Activated B cell treated with CpG ODN at 0.5 μM for 24 hours (primary cell): ENCODE measurements at regions not wholly inside any gene's neighbourhood (a gene's known extent, or its start where the extent isn't known, plus 50 kb on each side); places are given as distances from the start of the nearest gene placed in this dataset.

Experiments used
- ATAC-seq: fragments of 200-7000 bp; cut with Tn5 transposase; one replicate; pipeline ENCODE4 v1.10.0; 2021; ENCODE audit warnings: low read depth, mild to moderate bottlenecking, moderate library complexity
- CTCF ChIA-PET: fragments of 350-600 bp; sonication (Branson Sonifier 250); formaldehyde crosslinking; loops from one replicate; lab custom pipeline; 2021; ENCODE audit warnings: antibody characterized with exemption; lab: Charles Lee
- POLR2A ChIA-PET: fragments of 350-600 bp; sonication (Branson Sonifier 250); formaldehyde crosslinking; loops from one replicate; lab custom pipeline; 2021; ENCODE audit warnings: antibody characterized with exemption; lab: Charles Lee
- DNase-seq: peaks from one replicate; pipeline ENCODE4 v3.0.0; 2022
- H3K27ac Mint-ChIP-seq: one replicate; pipeline ENCODE4 v1.8.0; 2020; ENCODE audit warnings: mixed read lengths
- H3K27me3 Mint-ChIP-seq: one replicate; pipeline ENCODE4 v1.8.0; 2021; ENCODE audit warnings: mixed read lengths
- H3K36me3 Mint-ChIP-seq: one replicate; pipeline ENCODE4 v1.8.0; 2021; ENCODE audit warnings: low read depth, mixed read lengths
- H3K4me1 Mint-ChIP-seq: one replicate; pipeline ENCODE4 v1.8.0; 2021; ENCODE audit warnings: mixed read lengths
- H3K4me3 Mint-ChIP-seq: one replicate; pipeline ENCODE4 v1.8.0; 2020; ENCODE audit warnings: mild to moderate bottlenecking, mixed read lengths
- H3K9me3 Mint-ChIP-seq: one replicate; pipeline ENCODE4 v1.8.0; 2020; ENCODE audit warnings: mixed read lengths
- intact Hi-C: fragments of 100-400 bp; cut with micrococcal nuclease; formaldehyde crosslinking; loops from one replicate; pipeline ENCODE4 v1.15.1; 2024
- TF ChIP-seq, protein P1 (sequence below): fragments of 200-600 bp; IDR thresholded peaks from one replicate; pipeline ENCODE4 v1.8.0; 2022; ENCODE audit warnings: antibody characterized with exemption, mild to moderate bottlenecking

DNA sequence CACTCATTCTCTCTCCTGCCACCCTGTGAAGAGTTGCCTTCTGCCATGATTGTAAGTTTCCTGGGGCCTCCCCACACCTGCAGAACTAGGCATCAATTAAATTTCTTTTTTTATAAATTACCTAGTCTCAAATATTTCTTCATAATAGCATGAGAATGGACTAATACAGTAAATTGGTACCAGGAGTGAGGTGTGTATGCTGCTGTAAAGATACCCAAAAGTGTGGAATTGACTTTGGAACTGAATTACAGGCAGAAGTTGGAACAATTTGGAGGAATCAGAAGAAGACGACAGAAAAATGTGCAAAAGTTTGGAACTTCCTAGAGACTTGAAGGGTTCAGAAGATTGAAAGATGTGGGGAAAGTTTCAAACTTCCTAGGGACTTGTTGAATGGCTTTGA, 308.1 kb upstream of the TMPRSS15 start:
- POLR2A ChIA-PET, result no interaction called here
- Mint-ChIP-seq H3K4me1 (no peaks in the 10 kb centered on the region), H3K4me3 (no peak overlapping the region), H3K9me3 (peaks cover 5% of the 10 kb centered on the region), H3K27me3 (no peaks in the 10 kb centered on the region), H3K27ac (no peak overlapping the region), H3K36me3 (no peaks in the 10 kb centered on the region)
- ATAC-seq (no peak), DNase-seq (no peak)
- CTCF ChIA-PET, result no interaction called here
- intact Hi-C loops, result no loop called here
- TF ChIP-seq, protein P1, sequence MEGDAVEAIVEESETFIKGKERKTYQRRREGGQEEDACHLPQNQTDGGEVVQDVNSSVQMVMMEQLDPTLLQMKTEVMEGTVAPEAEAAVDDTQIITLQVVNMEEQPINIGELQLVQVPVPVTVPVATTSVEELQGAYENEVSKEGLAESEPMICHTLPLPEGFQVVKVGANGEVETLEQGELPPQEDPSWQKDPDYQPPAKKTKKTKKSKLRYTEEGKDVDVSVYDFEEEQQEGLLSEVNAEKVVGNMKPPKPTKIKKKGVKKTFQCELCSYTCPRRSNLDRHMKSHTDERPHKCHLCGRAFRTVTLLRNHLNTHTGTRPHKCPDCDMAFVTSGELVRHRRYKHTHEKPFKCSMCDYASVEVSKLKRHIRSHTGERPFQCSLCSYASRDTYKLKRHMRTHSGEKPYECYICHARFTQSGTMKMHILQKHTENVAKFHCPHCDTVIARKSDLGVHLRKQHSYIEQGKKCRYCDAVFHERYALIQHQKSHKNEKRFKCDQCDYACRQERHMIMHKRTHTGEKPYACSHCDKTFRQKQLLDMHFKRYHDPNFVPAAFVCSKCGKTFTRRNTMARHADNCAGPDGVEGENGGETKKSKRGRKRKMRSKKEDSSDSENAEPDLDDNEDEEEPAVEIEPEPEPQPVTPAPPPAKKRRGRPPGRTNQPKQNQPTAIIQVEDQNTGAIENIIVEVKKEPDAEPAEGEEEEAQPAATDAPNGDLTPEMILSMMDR, result no peak

DNA sequence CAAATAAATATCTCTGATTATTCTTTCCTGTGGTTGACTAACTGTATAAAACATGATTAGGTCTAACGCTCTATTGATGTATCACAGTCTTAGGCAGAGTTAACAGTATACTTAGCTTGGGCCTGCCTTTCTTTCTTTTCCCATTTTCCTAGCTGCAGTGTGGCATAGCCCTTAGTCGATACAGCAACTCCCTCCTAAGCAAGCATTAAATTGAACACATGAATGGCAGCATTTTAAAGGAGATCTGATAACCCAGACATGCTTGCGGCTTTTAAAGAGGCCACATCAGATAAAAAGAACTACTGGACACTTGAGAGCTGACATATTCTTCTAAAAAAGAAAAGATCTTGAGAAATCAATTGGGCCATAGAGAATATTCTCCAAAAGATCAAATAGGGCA, 312.0 kb upstream of the TMPRSS15 start:
- DNase-seq (no peak), ATAC-seq (no peak)
- intact Hi-C loops, result no loop called here
- no peak overlapping the region for H3K27ac Mint-ChIP-seq
- ChIA-PET POLR2A (no interaction called here), CTCF (no interaction called here)
- H3K4me1 Mint-ChIP-seq, result no peaks in the 10 kb centered on the region
- TF ChIP-seq, protein P1, result no peak
- H3K9me3 Mint-ChIP-seq, result peaks cover 5% of the 10 kb centered on the region
- H3K27me3 Mint-ChIP-seq, result no peaks in the 10 kb centered on the region
- H3K4me3 Mint-ChIP-seq, result no peak overlapping the region
- no peaks in the 10 kb centered on the region for H3K36me3 Mint-ChIP-seq

DNA sequence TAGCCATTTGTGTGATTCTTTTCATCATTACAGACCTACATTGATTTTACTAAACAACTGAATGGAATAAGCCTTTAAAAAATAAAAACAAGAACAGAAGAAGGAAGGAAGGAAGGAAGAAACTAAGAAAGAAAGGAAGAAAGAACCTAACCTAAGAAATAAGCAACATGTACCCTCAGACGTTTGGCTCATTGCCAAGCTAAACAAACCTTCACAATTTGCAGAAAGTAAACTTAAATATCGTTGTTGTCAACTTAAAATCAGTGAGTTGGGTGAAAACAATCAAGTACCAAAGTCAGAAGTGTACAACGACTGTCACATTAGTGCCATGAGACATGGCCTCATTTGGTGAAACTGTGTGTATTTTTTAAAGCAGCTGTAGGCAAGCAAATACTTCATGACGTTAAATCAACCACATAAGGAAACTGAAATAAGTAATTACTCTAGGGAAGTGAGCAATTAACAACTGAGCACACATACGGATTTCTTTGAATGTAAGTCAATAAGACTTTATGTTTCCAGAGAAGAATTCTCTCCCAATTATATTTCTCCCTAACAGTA, 313.1 kb upstream of the TMPRSS15 start:
- Mint-ChIP-seq H3K4me1 (no peaks in the 10 kb centered on the region), H3K36me3 (no peaks in the 10 kb centered on the region), H3K27me3 (no peaks in the 10 kb centered on the region), H3K9me3 (peaks cover 5% of the 10 kb centered on the region), H3K27ac (no peak overlapping the region), H3K4me3 (no peak overlapping the region)
- TF ChIP-seq, protein P1, result no peak
- POLR2A ChIA-PET, result no interaction called here
- intact Hi-C loops, result no loop called here
- DNase-seq (no peak), ATAC-seq (no peak)
- CTCF ChIA-PET, result no interaction called here

DNA sequence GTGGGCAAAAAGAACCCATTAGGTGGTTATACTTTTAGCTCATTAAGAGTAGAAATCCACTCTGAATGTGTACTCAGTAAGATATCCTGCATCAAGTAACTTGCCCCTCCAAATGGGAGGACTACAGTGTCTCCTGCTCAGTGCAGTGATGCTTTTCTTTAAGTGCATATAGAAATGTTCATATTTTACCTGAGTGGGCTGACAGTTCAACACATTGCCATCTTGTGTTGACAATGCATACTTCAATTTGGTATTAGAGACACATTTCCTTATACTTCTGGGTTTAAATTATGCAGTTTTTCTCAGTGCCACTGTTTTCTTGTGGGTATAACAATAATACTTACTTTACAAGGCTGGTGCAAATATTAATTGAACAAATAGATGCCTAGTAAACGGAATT, 318.6 kb upstream of the TMPRSS15 start:
- Mint-ChIP-seq H3K27ac (no peak overlapping the region), H3K4me3 (no peak overlapping the region), H3K4me1 (no peaks in the 10 kb centered on the region), H3K27me3 (no peaks in the 10 kb centered on the region), H3K9me3 (no peaks in the 10 kb centered on the region), H3K36me3 (no peaks in the 10 kb centered on the region)
- intact Hi-C loops, result no loop called here
- ATAC-seq, result no peak
- POLR2A ChIA-PET, result no interaction called here
- CTCF ChIA-PET, result no interaction called here
- TF ChIP-seq, protein P1, result no peak
- DNase-seq, result no peak

DNA sequence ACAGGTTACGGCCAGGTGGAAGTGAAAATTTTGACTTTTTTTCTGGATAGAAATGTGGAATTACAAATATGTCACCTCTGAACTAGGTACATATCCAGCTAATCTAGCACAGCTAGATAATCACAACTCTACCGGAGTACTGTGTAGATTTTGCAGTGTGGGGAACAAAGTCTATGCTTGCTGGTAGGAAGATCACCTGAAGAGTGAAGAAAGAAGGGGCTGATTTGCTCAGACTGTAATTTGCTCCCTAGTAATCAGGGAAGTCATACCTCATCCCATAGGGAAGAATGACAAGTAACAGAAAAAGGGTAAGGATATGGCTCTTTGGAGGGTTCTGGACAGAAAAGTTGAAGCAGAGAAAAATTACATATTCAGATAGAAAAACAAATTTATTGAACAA, 319.6 kb upstream of the TMPRSS15 start:
- Mint-ChIP-seq H3K4me1 (no peaks in the 10 kb centered on the region), H3K36me3 (no peaks in the 10 kb centered on the region)

More for the DNA sequence above, 319.6 kb upstream of the TMPRSS15 start:
- TF ChIP-seq, protein P1, result no peak
- DNase-seq (no peak), ATAC-seq (no peak)
- no peak overlapping the region for H3K27ac Mint-ChIP-seq
- no peaks in the 10 kb centered on the region for H3K9me3 Mint-ChIP-seq
- no peaks in the 10 kb centered on the region for H3K27me3 Mint-ChIP-seq
- H3K4me3 Mint-ChIP-seq, result no peak overlapping the region
- intact Hi-C loops, result no loop called here
- CTCF ChIA-PET, result no interaction called here
- POLR2A ChIA-PET, result no interaction called here
